ENCODE measurements at regions not wholly inside any gene's neighbourhood (a gene's known extent, or its start where the extent isn't known, plus 50 kb on each side); places are given as distances from the start of the nearest gene placed in this dataset.

DNA sequence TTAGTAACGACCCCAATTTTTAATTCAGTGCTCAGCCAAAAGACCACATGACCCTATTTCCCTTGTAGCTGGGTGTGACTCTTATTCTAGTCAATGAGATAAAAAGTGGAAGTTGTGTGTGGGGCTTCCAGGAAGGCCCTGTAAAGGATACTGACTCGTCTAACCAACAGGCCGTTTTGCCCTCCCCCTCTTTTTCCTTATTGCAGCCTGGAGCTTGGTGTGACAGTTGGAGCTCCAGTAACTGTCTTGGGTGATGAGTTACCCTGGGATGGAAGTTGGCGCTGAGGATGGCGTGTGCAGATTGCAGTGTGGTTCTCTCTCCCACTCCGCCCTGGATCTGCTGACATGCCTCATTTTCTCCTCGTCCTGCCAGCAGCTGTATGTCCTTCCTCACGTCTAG lies 209.3 kb upstream of the PROK2 start:
- no peak overlapping the region for H2BK20ac ChIP-seq (ENCODE audit: low read length)
- peak overlapping the region; percentile 29 for H4K91ac ChIP-seq (replicated peaks; ENCODE audit: insufficient read length, low read length)
- no peak overlapping the region for H3K4me3 ChIP-seq (ENCODE audit: extremely low read depth in 1 of 4, insufficient read depth in 2 of 4, low read depth in 3 of 4, low read length in 4 of 4)
- 87% methylated on average over 6 of the region's 8 CpGs; no CpG with 5 or more reads in 1 of the 2 experiments for WGBS, 2 experiments (ENCODE audit: extremely low coverage in 1 of 2, insufficient coverage in 1 of 2, insufficient read length in 1 of 2, insufficient replicate concordance in 2 of 2, low coverage in 1 of 2, low lambda C conversion rate in 2 of 2, missing lambda C conversion rate in 1 of 2)
- no peak overlapping the region for H3K14ac ChIP-seq (ENCODE audit: insufficient read length)
- no peaks in the 10 kb centered on the region for H3K79me1 ChIP-seq (ENCODE audit: low read depth, low read length)
- H3K4me2 ChIP-seq (ENCODE audit: insufficient read depth in 1 of 2, low read depth in 2 of 2, low read length in 2 of 2), result no peak overlapping the region
- H2BK120ac ChIP-seq (replicated peaks; ENCODE audit: low read depth, low read length), result no peak overlapping the region
- no peak overlapping the region for H3K9ac ChIP-seq (replicated peaks in 1 of 4; ENCODE audit: extremely low read depth in 1 of 4, low read depth in 3 of 4, low read length in 3 of 4)
- H4K8ac ChIP-seq (ENCODE audit: extremely low read depth, insufficient read depth, low read length), result peak overlapping the region; percentile 14; the same call in 1 of the 2 replicates
- no peaks in the 10 kb centered on the region for H3K23me2 ChIP-seq (ENCODE audit: low read depth, low read length)
- H2BK15ac ChIP-seq (ENCODE audit: low read length), result peak overlapping the region; percentile 20; the same call in 1 of the 2 replicates
- FAIRE-seq, result no peak
- no peak for DNase-seq (ENCODE audit: low read depth in 1 of 2, low spot score in 2 of 2)
- H2AK5ac ChIP-seq (ENCODE audit: low read depth, low read length), result no peak overlapping the region
- H4K20me1 ChIP-seq (replicated peaks in 1 of 2; ENCODE audit: control insufficient read depth in 1 of 2, insufficient read depth in 2 of 2, low read length in 2 of 2), result no peaks in the 10 kb centered on the region
- TF ChIP-seq SP4 (IDR thresholded peaks at IDR 0.05; ENCODE audit: low read length) (no peak), USF2 (IDR thresholded peaks at IDR 0.05; ENCODE audit: low read length) (no peak)
- H3K23ac ChIP-seq (ENCODE audit: insufficient read length), result no peak overlapping the region
- peaks cover 0 to 3% (median 0%) of the 10 kb centered on the region in 4 experiments; a peak in 1 of 7 replicates for H3K4me1 ChIP-seq (replicated peaks in 1 of 4; ENCODE audit: control insufficient read depth in 3 of 4, insufficient read depth in 4 of 4, low read length in 3 of 4)
- no peak overlapping the region for H2AFZ ChIP-seq (ENCODE audit: low read length)
- H3K27me3 ChIP-seq (replicated peaks in 1 of 4; ENCODE audit: control insufficient read depth in 3 of 4, extremely low read depth in 1 of 4, insufficient read depth in 3 of 4, low read length in 3 of 4), result no peaks in the 10 kb centered on the region; a peak in 1 of 7 replicates
- no peaks in the 10 kb centered on the region for H3K79me2 ChIP-seq (ENCODE audit: control insufficient read depth in 1 of 2, insufficient read depth in 2 of 2, low read length in 2 of 2)
- H3K18ac ChIP-seq (ENCODE audit: extremely low read depth, low read length), result no peak overlapping the region
- H2BK5ac ChIP-seq (ENCODE audit: low read depth, low read length), result no peak overlapping the region
- no peak overlapping the region for H3K27ac ChIP-seq (ENCODE audit: low read depth, low read length)
- no peak overlapping the region for H3K56ac ChIP-seq (replicated peaks; ENCODE audit: insufficient read length, low read depth, low read length)
- no peak overlapping the region for H3K4ac ChIP-seq (replicated peaks; ENCODE audit: insufficient read length, low read depth, low read length)
- ChIA-PET POLR2A (ENCODE audit: partially characterized antibody) (interaction anchor here (0.5 to 1.0 kb wide), 2 partner anchors 22 to 37 kb away, joined by 3 to 4 read pairs; no protein-coding TSS in a partner anchor), CTCF (ENCODE audit: partially characterized antibody) (interaction anchor here (1.0 to 1.1 kb wide), 2 partner anchors 22 to 268 kb away, joined by 3 read pairs; no protein-coding TSS in a partner anchor)
- 0 out of 4 replicates have a peak, but pooled peaks cover 0 to 2% of the 10 kb centered on the region in 2 experiments for H3K9me3 ChIP-seq (ENCODE audit: insufficient read depth in 2 of 2, low read depth in 1 of 2, low read length in 1 of 2)
- H2BK12ac ChIP-seq (ENCODE audit: low read depth, low read length), result peak overlapping the region; percentile 30; the same call in 1 of the 2 replicates
- no peaks in the 10 kb centered on the region for H3K36me3 ChIP-seq (ENCODE audit: control insufficient read depth in 2 of 4, insufficient read depth in 4 of 4, low read length in 3 of 4)
- H4K5ac ChIP-seq (ENCODE audit: insufficient read length, low read depth, low read length), result no peak overlapping the region

Measured in H1 (cell line).